NCI-H345 treated with DMSO at 0.1 percent for 48 hours (cell line): ENCODE measurements at regions not wholly inside any gene's neighbourhood (a gene's known extent, or its start where the extent isn't known, plus 50 kb on each side); places are given as distances from the start of the nearest gene placed in this dataset.

Experiments
- DNase-seq: peaks from one replicate; lab custom pipeline; 2025; ENCODE audit not compliant: unreplicated experiment; lab: John Stamatoyannopoulos, UW

DNA sequence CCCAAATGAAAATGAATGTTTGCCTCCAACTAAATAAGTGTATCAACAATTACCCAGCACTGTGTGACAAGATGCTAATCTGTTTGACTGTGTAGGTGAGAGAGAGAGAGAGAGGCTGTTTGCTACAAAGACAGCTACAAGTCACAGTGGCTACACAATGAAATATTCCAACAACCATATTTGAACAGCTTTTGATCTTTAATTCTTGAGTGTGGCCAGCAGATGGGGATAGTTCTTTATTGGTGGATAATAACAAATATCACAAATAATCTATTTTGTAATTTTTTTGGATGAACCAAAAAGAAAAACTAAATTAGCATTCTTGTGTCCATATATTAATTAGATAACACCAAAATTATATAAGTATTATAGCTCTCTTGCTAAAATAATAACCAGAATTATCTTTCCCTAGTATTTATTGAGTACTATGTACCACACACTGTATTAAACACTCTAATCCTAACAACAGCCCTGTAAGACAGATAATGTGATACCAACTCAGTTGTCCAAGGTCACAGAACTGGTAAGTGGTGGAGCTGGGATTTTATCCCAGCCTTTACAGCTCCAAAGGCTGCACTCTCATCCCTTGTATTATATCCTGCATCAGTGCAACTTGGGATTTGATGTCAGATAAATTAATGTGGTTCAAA, 61.9 kb upstream of the C3orf80 start:
- DNase-seq, result no peak

DNA sequence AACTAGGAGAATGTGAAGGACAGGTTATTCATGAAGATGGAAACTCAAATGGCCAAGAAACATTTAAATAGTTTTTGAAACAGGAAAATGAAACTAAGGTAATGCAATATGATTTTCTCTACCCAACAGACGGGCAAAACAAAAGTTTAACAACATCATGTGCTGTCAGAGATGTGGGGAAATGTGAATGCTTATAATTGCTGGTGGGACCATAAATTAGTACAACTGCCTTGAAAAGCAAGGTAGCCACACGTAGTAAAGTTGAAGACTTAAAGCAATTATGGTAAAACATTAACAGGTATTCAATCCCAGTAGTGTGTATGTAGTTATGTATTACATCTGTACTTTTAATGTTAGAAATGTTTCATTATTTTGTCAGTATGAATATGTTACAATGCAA, 57.0 kb upstream of the C3orf80 start:
- DNase-seq, result no peak

DNA sequence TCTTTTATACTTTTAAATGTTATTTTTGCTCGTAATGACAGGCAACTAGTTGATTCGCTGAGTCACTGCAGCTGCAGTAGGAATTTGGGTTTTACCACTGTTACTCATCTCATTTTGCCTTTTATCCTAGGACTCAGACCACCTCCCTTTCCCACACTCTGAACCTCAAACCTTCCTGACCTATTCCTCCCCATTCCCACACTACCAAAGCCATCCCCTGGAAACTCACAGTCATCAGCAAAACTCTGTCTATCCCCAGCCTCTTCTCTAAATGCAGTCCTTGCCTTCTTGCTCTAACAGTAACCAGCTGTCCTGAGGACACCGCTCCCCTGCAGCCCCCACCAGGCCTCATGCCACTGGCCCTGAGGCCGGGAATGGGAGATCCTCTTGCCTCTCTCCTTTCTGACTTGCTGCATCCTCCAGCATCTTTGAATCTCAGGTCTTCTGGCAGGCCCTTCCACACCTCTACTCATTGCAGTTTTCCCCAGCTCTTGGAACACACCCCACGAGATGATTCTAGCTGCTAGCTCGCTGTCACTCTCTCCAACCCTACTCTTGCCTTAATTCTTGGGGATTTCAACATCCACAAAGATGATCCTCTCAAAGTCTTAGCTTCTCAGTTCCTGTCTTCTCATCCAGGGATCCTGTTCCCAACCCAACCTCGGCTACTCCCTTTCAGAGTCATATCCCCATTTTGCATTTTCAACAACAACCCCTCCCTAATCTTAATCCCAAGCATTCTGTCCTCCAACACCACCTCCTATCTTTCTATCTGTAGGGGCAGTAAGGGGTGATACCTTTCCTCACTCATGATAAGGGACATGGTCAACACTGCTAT, 55.9 kb upstream of the C3orf80 start:
- DNase-seq, result no peak

DNA sequence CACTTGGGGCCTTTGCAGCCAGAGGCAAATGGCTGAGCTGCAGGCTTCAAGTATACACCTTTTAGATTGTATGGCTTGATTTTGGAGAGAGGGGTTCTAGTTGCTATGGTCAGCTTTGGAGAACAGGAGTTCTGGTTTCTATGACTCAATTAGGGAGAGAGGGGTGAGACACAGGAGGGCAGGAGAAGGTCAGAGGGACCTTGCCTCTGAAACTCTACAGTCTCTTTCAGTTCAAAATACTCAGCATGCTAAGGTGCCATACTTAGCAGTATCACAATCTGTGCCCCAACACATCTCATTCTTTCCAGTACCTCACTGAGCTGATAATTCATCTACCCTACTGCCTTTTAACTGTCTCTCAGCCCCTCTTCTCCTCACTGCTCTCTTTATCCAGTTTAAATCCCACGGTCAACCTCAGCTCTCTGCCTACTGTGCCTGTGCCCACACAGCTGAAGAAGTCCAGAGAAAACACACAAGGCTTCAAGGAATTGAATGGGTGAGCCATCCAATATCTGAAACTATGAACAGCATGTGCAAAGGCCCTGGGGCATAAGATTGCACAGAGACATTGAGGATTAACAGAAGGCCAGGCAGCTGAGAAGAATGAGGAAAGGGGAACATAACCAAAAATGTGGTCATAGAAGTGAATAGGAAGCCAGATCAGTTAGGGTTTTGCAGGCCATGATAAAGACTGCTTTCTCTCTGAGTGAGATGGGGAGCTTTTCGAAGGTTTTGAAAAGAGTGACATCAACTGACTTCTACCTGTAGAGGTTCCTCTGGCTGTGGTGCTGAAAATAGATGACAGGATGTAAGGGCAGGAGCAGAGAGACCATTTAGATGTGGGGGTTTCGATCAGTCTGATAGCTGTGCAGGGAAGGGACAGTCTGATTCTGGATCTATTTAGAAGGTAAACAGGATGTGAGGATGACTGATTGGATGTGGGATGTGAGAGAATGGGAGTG, 54.5 kb upstream of the C3orf80 start:
- DNase-seq, result no peak

DNA sequence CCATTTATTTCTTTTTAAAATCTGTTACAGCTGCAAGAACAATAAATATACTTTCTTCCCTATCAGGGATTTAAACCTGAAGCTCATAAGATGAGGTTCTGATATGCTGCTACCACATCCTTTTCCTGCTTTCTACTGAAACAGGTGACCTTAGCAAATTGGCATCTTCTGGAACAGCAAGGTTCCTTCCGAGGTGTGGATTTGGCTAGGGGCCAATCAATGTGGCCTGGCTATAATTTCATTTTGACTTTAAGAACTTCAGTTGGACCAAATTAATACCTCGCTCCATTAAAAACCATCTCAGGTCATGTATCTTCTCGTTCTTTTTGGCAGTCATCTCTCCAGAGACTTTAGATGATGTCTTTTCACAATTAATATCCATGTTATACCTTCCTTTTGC, 53.4 kb upstream of the C3orf80 start:
- DNase-seq, result no peak

DNA sequence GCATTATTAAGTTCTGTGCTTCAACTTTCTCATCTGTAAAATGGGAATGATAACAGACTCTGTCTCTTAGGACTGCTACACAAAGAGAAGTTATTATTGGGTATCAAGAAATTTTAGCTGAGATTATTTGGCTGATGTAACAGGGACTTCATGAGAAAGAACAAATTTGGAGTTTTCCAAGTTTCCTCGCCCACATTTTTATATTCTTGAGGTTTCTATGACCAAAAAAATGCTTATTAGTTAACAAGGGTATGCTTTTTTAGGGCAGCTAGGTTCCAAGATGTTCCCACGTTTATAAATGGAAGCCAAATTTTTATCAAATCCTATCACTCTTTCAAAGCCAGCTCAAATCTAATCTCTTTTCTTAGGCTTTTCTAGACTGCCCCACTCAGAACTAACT, 50.6 kb upstream of the C3orf80 start:
- DNase-seq, result no peak
